MCF 10A (cell line): ENCODE measurements at regions not wholly inside any gene's neighbourhood (a gene's known extent, or its start where the extent isn't known, plus 50 kb on each side); places are given as distances from the start of the nearest gene placed in this dataset.

Source experiments
- BruUV-seq: library from RNA; stranded (reverse); fragments of 400-500 nt; replicated peaks from 2 replicates; lab custom pipeline; 2021; lab: Mats Ljungman, UMichigan
- CTCF ChIA-PET: fragments of 300-600 bp; sonication (Branson Sonifier 250); formaldehyde crosslinking; extraction: SDS; loops from one replicate; lab custom pipeline; 2021; ENCODE audit warnings: antibody characterized with exemption, inconsistent platforms; lab: Yijun Ruan, JAX
- POLR2A ChIA-PET: fragments of 300-600, 350-650 bp; sonication (Branson Sonifier 250); formaldehyde crosslinking; extraction: SDS; loops from one replicate; lab custom pipeline; 2020; ENCODE audit warnings: antibody characterized with exemption, inconsistent platforms; lab: Yijun Ruan, JAX
- DNase-seq: peaks from one replicate; pipeline ENCODE4 v3.0.0-alpha.2; 2018; ENCODE audit not compliant: unreplicated experiment
- H3K27ac Mint-ChIP-seq: one replicate; pipeline ENCODE4 v1.8.0; 2022; ENCODE audit warnings: mild to moderate bottlenecking, low read depth, mixed read lengths; ENCODE audit not compliant: unreplicated experiment
- H3K27me3 Mint-ChIP-seq: one replicate; pipeline ENCODE4 v1.8.0; 2022; ENCODE audit warnings: mixed read lengths; ENCODE audit not compliant: insufficient read depth, unreplicated experiment
- H3K36me3 Mint-ChIP-seq: one replicate; pipeline ENCODE4 v1.8.0; 2022; ENCODE audit warnings: mild to moderate bottlenecking, moderate library complexity, mixed read lengths; ENCODE audit not compliant: insufficient read depth, unreplicated experiment
- H3K4me1 Mint-ChIP-seq: one replicate; pipeline ENCODE4 v1.8.0; 2022; ENCODE audit warnings: mixed read lengths; ENCODE audit not compliant: insufficient read depth, unreplicated experiment
- H3K4me3 Mint-ChIP-seq: one replicate; pipeline ENCODE4 v1.8.0; 2022; ENCODE audit warnings: mild to moderate bottlenecking, moderate library complexity, mixed read lengths; ENCODE audit not compliant: unreplicated experiment
- H3K9me3 Mint-ChIP-seq: one replicate; pipeline ENCODE4 v1.8.0; 2022; ENCODE audit warnings: mixed read lengths; ENCODE audit not compliant: unreplicated experiment
- CTCF ChIP-seq: fragments of 200-600 bp; IDR thresholded peaks from one replicate; pipeline ENCODE4 v1.8.0; 2022; ENCODE audit warnings: antibody characterized with exemption, mild to moderate bottlenecking; ENCODE audit not compliant: unreplicated experiment
- intact Hi-C: fragments of 100-400 bp; cut with micrococcal nuclease; formaldehyde crosslinking; loops from 2 replicates; pipeline ENCODE4 v1.14.1; 2022

GRCh38 chr3:120526011-120526870 lies 69.9 kb upstream of the NDUFB4 start:
- H3K4me3 Mint-ChIP-seq: no peak overlapping the region
- no peak overlapping the region for H3K27ac Mint-ChIP-seq
- no peaks in the 10 kb centered on the region for H3K27me3 Mint-ChIP-seq
- intact Hi-C loops: no loop called here
- no peaks in the 10 kb centered on the region for H3K36me3 Mint-ChIP-seq
- ChIA-PET CTCF (no interaction called here), POLR2A (no interaction called here)
- no TSS peak for BruUV-seq
- DNase-seq: no peak
- H3K4me1 Mint-ChIP-seq: peaks cover 11% of the 10 kb centered on the region
- no peak for TF ChIP-seq CTCF
- H3K9me3 Mint-ChIP-seq: no peaks in the 10 kb centered on the region

GRCh38 chr3:120524171-120524923 lies 71.8 kb upstream of the NDUFB4 start:
- intact Hi-C loops: no loop called here
- no peak for TF ChIP-seq CTCF
- CTCF ChIA-PET: interaction anchor here (0.6 to 1.8 kb wide), 7 partner anchors 10 to 432 kb away, joined by 3 to 7 read pairs (median 3); no protein-coding TSS in a partner anchor
- Mint-ChIP-seq H3K27ac (no peak overlapping the region), H3K9me3 (no peaks in the 10 kb centered on the region), H3K36me3 (no peaks in the 10 kb centered on the region), H3K27me3 (no peaks in the 10 kb centered on the region), H3K4me3 (no peak overlapping the region), H3K4me1 (peaks cover 11% of the 10 kb centered on the region)
- POLR2A ChIA-PET: interaction anchor here (0.6 to 1.5 kb wide), 3 partner anchors 13 to 559 kb away, joined by 3 to 4 read pairs (median 3); no protein-coding TSS in a partner anchor
- BruUV-seq: no TSS peak
- DNase-seq: peak; percentile 56

GRCh38 chr3:120516136-120516535 lies 65.3 kb upstream of the FSTL1 start:
- ChIA-PET POLR2A (no interaction called here), CTCF (interaction anchor here (0.7 to 1.6 kb wide), 4 partner anchors 9 to 272 kb away, joined by 3 to 9 read pairs (median 4); no protein-coding TSS in a partner anchor)
- no TSS peak for BruUV-seq
- Mint-ChIP-seq H3K27me3 (no peaks in the 10 kb centered on the region), H3K4me3 (no peak overlapping the region), H3K9me3 (no peaks in the 10 kb centered on the region), H3K27ac (no peak overlapping the region), H3K36me3 (no peaks in the 10 kb centered on the region), H3K4me1 (no peaks in the 10 kb centered on the region)
- no peak for DNase-seq
- TF ChIP-seq CTCF: no peak
- intact Hi-C loops: no loop called here

GRCh38 chr3:120512655-120513054 lies 61.9 kb upstream of the FSTL1 start:
- no peak overlapping the region for H3K4me3 Mint-ChIP-seq
- no peaks in the 10 kb centered on the region for H3K4me1 Mint-ChIP-seq
- CTCF ChIA-PET: interaction anchor here (1.1 to 3.7 kb wide), 4 partner anchors 24 to 94 kb away, joined by 3 to 28 read pairs (median 7); no protein-coding TSS in a partner anchor
- no peak overlapping the region for H3K27ac Mint-ChIP-seq
- DNase-seq: no peak
- intact Hi-C loops: no loop called here
- no peaks in the 10 kb centered on the region for H3K27me3 Mint-ChIP-seq
- no peaks in the 10 kb centered on the region for H3K9me3 Mint-ChIP-seq
- BruUV-seq: no TSS peak
- POLR2A ChIA-PET: interaction anchor here (1.7 kb wide), 1 partner anchor 15 kb away, joined by 4 read pairs; no protein-coding TSS in a partner anchor
- H3K36me3 Mint-ChIP-seq: no peaks in the 10 kb centered on the region
- TF ChIP-seq CTCF: no peak
